PFSK-1 (cell line): ENCODE measurements at regions not wholly inside any gene's neighbourhood (a gene's known extent, or its start where the extent isn't known, plus 50 kb on each side); places are given as distances from the start of the nearest gene placed in this dataset.

Experiments used
- POLR2AphosphoS5 ChIP-seq: IDR thresholded peaks from 2 replicates; pipeline ENCODE4 v1.6.1; 2012; ENCODE audit warnings: low read depth, mild to moderate bottlenecking, control low read depth, low read length, moderate library complexity
- SIN3A ChIP-seq: IDR thresholded peaks from 2 replicates; pipeline ENCODE4 v1.6.1; 2012; ENCODE audit warnings: mild to moderate bottlenecking, low read length, moderate library complexity, borderline replicate concordance; ENCODE audit not compliant: insufficient read depth
- TAF1 ChIP-seq: IDR thresholded peaks from 2 replicates; pipeline ENCODE4 v1.6.1; 2012; ENCODE audit warnings: low read length, control low read depth, borderline replicate concordance; ENCODE audit not compliant: insufficient read depth
- TF ChIP-seq, protein P1 (sequence below), 2 experiments: IDR thresholded peaks; 2 replicates each; pipeline versions ENCODE4 v1.6.1 to v1.8.0; 2011 to 2012; ENCODE audit warnings: low read depth in 2 of 2, low read length in 2 of 2, control low read depth in 1 of 2, inconsistent platforms in 1 of 2, mild to moderate bottlenecking in 1 of 2, moderate library complexity in 1 of 2; ENCODE audit not compliant: insufficient read depth in 1 of 2

DNA sequence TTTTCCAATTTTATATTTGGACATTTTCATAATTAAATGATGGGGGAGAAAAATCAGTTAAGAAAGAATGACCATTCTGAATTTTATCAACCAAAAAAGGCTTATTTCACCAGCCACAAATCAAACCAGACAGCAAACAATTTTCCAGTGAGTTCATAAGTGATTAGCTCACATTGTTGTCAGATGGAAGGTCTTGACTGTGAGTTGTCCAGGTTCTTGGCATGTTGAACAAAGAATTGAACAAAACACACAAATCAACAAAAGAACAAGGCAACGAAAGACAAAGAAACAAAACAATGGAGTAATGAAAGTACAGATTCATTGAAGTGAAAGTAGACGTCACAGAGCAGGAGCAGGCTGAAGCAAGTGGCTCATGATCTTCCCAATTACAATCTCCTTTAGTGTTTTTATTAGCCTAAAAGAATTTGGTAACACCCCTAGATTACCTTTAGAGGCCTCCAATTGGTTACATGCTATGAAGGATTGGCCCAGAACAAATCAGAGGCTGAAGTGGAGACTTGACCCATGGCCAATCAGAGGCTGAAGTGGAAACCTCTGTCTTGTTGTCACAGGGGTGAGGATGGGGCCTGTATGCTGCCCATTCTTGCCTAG is 248.7 kb downstream of the NEBL start:
- TF ChIP-seq SIN3A = no peak
- no peak for TF ChIP-seq POLR2AphosphoS5
- TF ChIP-seq, protein P1, sequence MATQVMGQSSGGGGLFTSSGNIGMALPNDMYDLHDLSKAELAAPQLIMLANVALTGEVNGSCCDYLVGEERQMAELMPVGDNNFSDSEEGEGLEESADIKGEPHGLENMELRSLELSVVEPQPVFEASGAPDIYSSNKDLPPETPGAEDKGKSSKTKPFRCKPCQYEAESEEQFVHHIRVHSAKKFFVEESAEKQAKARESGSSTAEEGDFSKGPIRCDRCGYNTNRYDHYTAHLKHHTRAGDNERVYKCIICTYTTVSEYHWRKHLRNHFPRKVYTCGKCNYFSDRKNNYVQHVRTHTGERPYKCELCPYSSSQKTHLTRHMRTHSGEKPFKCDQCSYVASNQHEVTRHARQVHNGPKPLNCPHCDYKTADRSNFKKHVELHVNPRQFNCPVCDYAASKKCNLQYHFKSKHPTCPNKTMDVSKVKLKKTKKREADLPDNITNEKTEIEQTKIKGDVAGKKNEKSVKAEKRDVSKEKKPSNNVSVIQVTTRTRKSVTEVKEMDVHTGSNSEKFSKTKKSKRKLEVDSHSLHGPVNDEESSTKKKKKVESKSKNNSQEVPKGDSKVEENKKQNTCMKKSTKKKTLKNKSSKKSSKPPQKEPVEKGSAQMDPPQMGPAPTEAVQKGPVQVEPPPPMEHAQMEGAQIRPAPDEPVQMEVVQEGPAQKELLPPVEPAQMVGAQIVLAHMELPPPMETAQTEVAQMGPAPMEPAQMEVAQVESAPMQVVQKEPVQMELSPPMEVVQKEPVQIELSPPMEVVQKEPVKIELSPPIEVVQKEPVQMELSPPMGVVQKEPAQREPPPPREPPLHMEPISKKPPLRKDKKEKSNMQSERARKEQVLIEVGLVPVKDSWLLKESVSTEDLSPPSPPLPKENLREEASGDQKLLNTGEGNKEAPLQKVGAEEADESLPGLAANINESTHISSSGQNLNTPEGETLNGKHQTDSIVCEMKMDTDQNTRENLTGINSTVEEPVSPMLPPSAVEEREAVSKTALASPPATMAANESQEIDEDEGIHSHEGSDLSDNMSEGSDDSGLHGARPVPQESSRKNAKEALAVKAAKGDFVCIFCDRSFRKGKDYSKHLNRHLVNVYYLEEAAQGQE (IDR thresholded peaks at IDR 0.05; ENCODE audit: insufficient read depth in 1 of 2, low read depth in 2 of 2, low read length in 2 of 2) = no peak
- TF ChIP-seq TAF1 = no peak
